CD4-positive, CD25-positive, alpha-beta regulatory T cell (primary cell): ENCODE measurements at regions not wholly inside any gene's neighbourhood (a gene's known extent, or its start where the extent isn't known, plus 50 kb on each side); places are given as distances from the start of the nearest gene placed in this dataset.

Experiments used
- ATAC-seq, 2 donors: fragments of 150-1000 bp; cut with Tn5 transposase; one replicate each; pipeline ENCODE4 v1.10.0; 2021; ENCODE audit warnings: low read depth in 2 of 2, moderate number of reproducible peaks in 2 of 2, moderate library complexity in 1 of 2
- DNase-seq, 3 donors: peaks; one replicate each; pipeline versions ENCODE4 v3.0.0 to v3.0.0-alpha.2; 2012 to 2022; ENCODE audit warnings: mixed read lengths in 1 of 3
- H3K27ac ChIP-seq: one replicate; pipeline ENCODE4 v1.7.0; 2013; ENCODE audit warnings: mild to moderate bottlenecking, low read length; ENCODE audit not compliant: insufficient read depth, poor library complexity, severe bottlenecking
- H3K27me3 ChIP-seq: one replicate; pipeline ENCODE4 v1.7.0; 2013; ENCODE audit warnings: low read length; ENCODE audit not compliant: control insufficient read depth, insufficient read depth
- H3K36me3 ChIP-seq: one replicate; pipeline ENCODE4 v1.7.0; 2013; ENCODE audit warnings: mild to moderate bottlenecking, low read length, moderate library complexity; ENCODE audit not compliant: control insufficient read depth, insufficient read depth
- H3K4me1 ChIP-seq: 2 replicates; pipeline ENCODE4 v1.7.0; 2013; ENCODE audit warnings: mild to moderate bottlenecking, low read length; ENCODE audit not compliant: insufficient read depth, control insufficient read depth, poor library complexity, severe bottlenecking
- H3K4me3 ChIP-seq: one replicate; pipeline ENCODE4 v1.7.0; 2013; ENCODE audit warnings: low read depth, mild to moderate bottlenecking, low read length, moderate library complexity
- H3K9me3 ChIP-seq, 2 experiments: 1 replicate in 1 of 2; 2 replicates in 1 of 2; pipeline ENCODE4 v1.7.0; 2013; ENCODE audit warnings: low read length in 2 of 2, mild to moderate bottlenecking in 1 of 2, moderate library complexity in 1 of 2; ENCODE audit not compliant: control insufficient read depth in 2 of 2
- H3K27ac Mint-ChIP-seq, 3 donors: one replicate each; pipeline ENCODE4 v1.8.0; 2020 to 2022; ENCODE audit warnings: mild to moderate bottlenecking in 3 of 3, mixed read lengths in 3 of 3, moderate library complexity in 2 of 3
- H3K27me3 Mint-ChIP-seq: one replicate; pipeline ENCODE4 v1.8.0; 2022; ENCODE audit warnings: mild to moderate bottlenecking, mixed read lengths
- H3K36me3 Mint-ChIP-seq: one replicate; pipeline ENCODE4 v1.8.0; 2020; ENCODE audit warnings: mixed read lengths
- H3K4me1 Mint-ChIP-seq, 4 donors: one replicate each; pipeline ENCODE4 v1.8.0; 2020 to 2022; ENCODE audit warnings: mixed read lengths in 4 of 4, mild to moderate bottlenecking in 1 of 4
- H3K4me3 Mint-ChIP-seq, 4 donors: one replicate each; pipeline ENCODE4 v1.8.0; 2020 to 2022; ENCODE audit warnings: mild to moderate bottlenecking in 4 of 4, mixed read lengths in 4 of 4, moderate library complexity in 3 of 4
- H3K9me3 Mint-ChIP-seq, 7 donors: one replicate each; pipeline ENCODE4 v1.8.0; 2020 to 2022; ENCODE audit warnings: mixed read lengths in 7 of 7, mild to moderate bottlenecking in 3 of 7, moderate library complexity in 2 of 7

- H3K36me3 Mint-ChIP-seq = no peaks in the 10 kb centered on the region
- no peaks in the 10 kb centered on the region for H3K27me3 ChIP-seq
- H3K4me1 ChIP-seq = no peaks in the 10 kb centered on the region
- H3K9me3 ChIP-seq = no peaks in the 10 kb centered on the region
- H3K27ac ChIP-seq = no peak overlapping the region
- DNase-seq (no peak), ATAC-seq (no peak)
- no peaks in the 10 kb centered on the region for H3K36me3 ChIP-seq
- H3K27me3 Mint-ChIP-seq = no peaks in the 10 kb centered on the region
- no peak overlapping the region for H3K27ac Mint-ChIP-seq
- H3K4me3 Mint-ChIP-seq = no peak overlapping the region
- peaks cover 2 to 9% (median 7%) of the 10 kb centered on the region in 7 donors for H3K9me3 Mint-ChIP-seq
- no peak overlapping the region for H3K4me3 ChIP-seq
- no peaks in the 10 kb centered on the region for H3K4me1 Mint-ChIP-seq
Measured at GRCh38 chr3:62999158-62999557, 123.9 kb upstream of the CADPS start.

- H3K4me3 ChIP-seq = no peak overlapping the region
- H3K4me1 ChIP-seq = no peaks in the 10 kb centered on the region
- H3K9me3 ChIP-seq = no peaks in the 10 kb centered on the region
- H3K9me3 Mint-ChIP-seq = peaks cover 2 to 12% (median 7%) of the 10 kb centered on the region in 7 donors
- ATAC-seq (no peak), DNase-seq (no peak)
- H3K27me3 ChIP-seq = no peaks in the 10 kb centered on the region
- H3K4me1 Mint-ChIP-seq = no peaks in the 10 kb centered on the region
- H3K27me3 Mint-ChIP-seq = no peaks in the 10 kb centered on the region
- no peak overlapping the region for H3K27ac Mint-ChIP-seq
- H3K36me3 ChIP-seq = no peaks in the 10 kb centered on the region
- H3K27ac ChIP-seq = no peak overlapping the region
- H3K36me3 Mint-ChIP-seq = no peaks in the 10 kb centered on the region
- no peak overlapping the region for H3K4me3 Mint-ChIP-seq
Measured at GRCh38 chr3:62999791-63000190, 124.6 kb upstream of the CADPS start.

- H3K4me3 Mint-ChIP-seq = no peak overlapping the region
- H3K36me3 ChIP-seq = no peaks in the 10 kb centered on the region
- no peaks in the 10 kb centered on the region for H3K9me3 ChIP-seq
- H3K27me3 Mint-ChIP-seq = no peaks in the 10 kb centered on the region
- H3K9me3 Mint-ChIP-seq = peaks cover 1 to 18% (median 6%) of the 10 kb centered on the region in 7 donors
- H3K4me1 Mint-ChIP-seq = no peaks in the 10 kb centered on the region
- DNase-seq (no peak), ATAC-seq (no peak)
- no peak overlapping the region for H3K27ac Mint-ChIP-seq
- H3K36me3 Mint-ChIP-seq = no peaks in the 10 kb centered on the region
- H3K27ac ChIP-seq = no peak overlapping the region
- H3K4me1 ChIP-seq = no peaks in the 10 kb centered on the region
- no peak overlapping the region for H3K4me3 ChIP-seq
- no peaks in the 10 kb centered on the region for H3K27me3 ChIP-seq
Measured at GRCh38 chr3:63004448-63004847, 129.2 kb upstream of the CADPS start.

GRCh38 chr3:63015614-63016309 is 140.5 kb upstream of the CADPS start:
- no peak overlapping the region for H3K4me3 ChIP-seq
- H3K9me3 ChIP-seq = no peaks in the 10 kb centered on the region
- no peaks in the 10 kb centered on the region for H3K27me3 ChIP-seq
- peaks cover 0 to 9% (median 3%) of the 10 kb centered on the region in 7 donors for H3K9me3 Mint-ChIP-seq
- ATAC-seq (no peak), DNase-seq (no peak)
- H3K27ac ChIP-seq = no peak overlapping the region
- no peak overlapping the region for H3K27ac Mint-ChIP-seq
- H3K4me3 Mint-ChIP-seq = no peak overlapping the region
- H3K36me3 Mint-ChIP-seq = no peaks in the 10 kb centered on the region
- H3K27me3 Mint-ChIP-seq = no peaks in the 10 kb centered on the region
- no peaks in the 10 kb centered on the region for H3K4me1 Mint-ChIP-seq
- no peaks in the 10 kb centered on the region for H3K36me3 ChIP-seq
- H3K4me1 ChIP-seq = no peaks in the 10 kb centered on the region

- H3K4me3 Mint-ChIP-seq = no peak overlapping the region
- H3K4me1 Mint-ChIP-seq = no peaks in the 10 kb centered on the region
- H3K27ac Mint-ChIP-seq = no peak overlapping the region
- Histone ChIP-seq H3K9me3 (no peaks in the 10 kb centered on the region), H3K4me1 (no peaks in the 10 kb centered on the region), H3K27me3 (no peaks in the 10 kb centered on the region), H3K27ac (no peak overlapping the region), H3K36me3 (no peaks in the 10 kb centered on the region), H3K4me3 (no peak overlapping the region)
- no peaks in the 10 kb centered on the region for H3K36me3 Mint-ChIP-seq
- peaks cover 0 to 6% (median 5%) of the 10 kb centered on the region in 7 donors for H3K9me3 Mint-ChIP-seq
- DNase-seq = no peak
- no peak for ATAC-seq
- H3K27me3 Mint-ChIP-seq = no peaks in the 10 kb centered on the region
Measured at GRCh38 chr3:63022114-63022513, 146.9 kb upstream of the CADPS start.

GRCh38 chr3:63026722-63027121 is 151.5 kb upstream of the CADPS start:
- H3K9me3 Mint-ChIP-seq = peaks cover 0 to 13% (median 5%) of the 10 kb centered on the region in 7 donors
- no peak overlapping the region for H3K4me3 ChIP-seq
- H3K27me3 Mint-ChIP-seq = peaks cover 5% of the 10 kb centered on the region
- no peaks in the 10 kb centered on the region for H3K4me1 ChIP-seq
- no peaks in the 10 kb centered on the region for H3K9me3 ChIP-seq
- no peaks in the 10 kb centered on the region for H3K36me3 Mint-ChIP-seq
- no peaks in the 10 kb centered on the region for H3K4me1 Mint-ChIP-seq
- H3K27ac Mint-ChIP-seq = no peak overlapping the region
- H3K27me3 ChIP-seq = no peaks in the 10 kb centered on the region
- ATAC-seq (no peak), DNase-seq (no peak)
- H3K36me3 ChIP-seq = no peaks in the 10 kb centered on the region
- no peak overlapping the region for H3K4me3 Mint-ChIP-seq
- H3K27ac ChIP-seq = no peak overlapping the region

GRCh38 chr3:63029326-63029725 is 154.1 kb upstream of the CADPS start:
- Histone ChIP-seq H3K4me3 (no peak overlapping the region), H3K27ac (no peak overlapping the region), H3K9me3 (no peaks in the 10 kb centered on the region), H3K27me3 (no peaks in the 10 kb centered on the region), H3K4me1 (no peaks in the 10 kb centered on the region), H3K36me3 (no peaks in the 10 kb centered on the region)
- H3K27ac Mint-ChIP-seq = no peak overlapping the region
- DNase-seq (no peak), ATAC-seq (no peak)
- peaks cover 0 to 13% (median 6%) of the 10 kb centered on the region in 7 donors for H3K9me3 Mint-ChIP-seq
- H3K27me3 Mint-ChIP-seq = peaks cover 5% of the 10 kb centered on the region
- no peak overlapping the region for H3K4me3 Mint-ChIP-seq
- H3K4me1 Mint-ChIP-seq = no peaks in the 10 kb centered on the region
- H3K36me3 Mint-ChIP-seq = no peaks in the 10 kb centered on the region

- H3K4me3 ChIP-seq = no peak overlapping the region
- H3K27ac ChIP-seq = no peak overlapping the region
- H3K36me3 Mint-ChIP-seq = no peaks in the 10 kb centered on the region
- DNase-seq (no peak), ATAC-seq (no peak)
- H3K27me3 ChIP-seq = no peaks in the 10 kb centered on the region
- no peaks in the 10 kb centered on the region for H3K36me3 ChIP-seq
- peaks cover 0 to 13% (median 6%) of the 10 kb centered on the region in 7 donors for H3K9me3 Mint-ChIP-seq
- no peak overlapping the region for H3K4me3 Mint-ChIP-seq
- no peaks in the 10 kb centered on the region for H3K4me1 ChIP-seq
- H3K9me3 ChIP-seq = no peaks in the 10 kb centered on the region
- no peaks in the 10 kb centered on the region for H3K4me1 Mint-ChIP-seq
- H3K27ac Mint-ChIP-seq = no peak overlapping the region
- H3K27me3 Mint-ChIP-seq = peaks cover 5% of the 10 kb centered on the region
Measured at GRCh38 chr3:63029921-63030320, 154.7 kb upstream of the CADPS start.
